ENCODE measurements at regions not wholly inside any gene's neighbourhood (a gene's known extent, or its start where the extent isn't known, plus 50 kb on each side); places are given as distances from the start of the nearest gene placed in this dataset.

DNA sequence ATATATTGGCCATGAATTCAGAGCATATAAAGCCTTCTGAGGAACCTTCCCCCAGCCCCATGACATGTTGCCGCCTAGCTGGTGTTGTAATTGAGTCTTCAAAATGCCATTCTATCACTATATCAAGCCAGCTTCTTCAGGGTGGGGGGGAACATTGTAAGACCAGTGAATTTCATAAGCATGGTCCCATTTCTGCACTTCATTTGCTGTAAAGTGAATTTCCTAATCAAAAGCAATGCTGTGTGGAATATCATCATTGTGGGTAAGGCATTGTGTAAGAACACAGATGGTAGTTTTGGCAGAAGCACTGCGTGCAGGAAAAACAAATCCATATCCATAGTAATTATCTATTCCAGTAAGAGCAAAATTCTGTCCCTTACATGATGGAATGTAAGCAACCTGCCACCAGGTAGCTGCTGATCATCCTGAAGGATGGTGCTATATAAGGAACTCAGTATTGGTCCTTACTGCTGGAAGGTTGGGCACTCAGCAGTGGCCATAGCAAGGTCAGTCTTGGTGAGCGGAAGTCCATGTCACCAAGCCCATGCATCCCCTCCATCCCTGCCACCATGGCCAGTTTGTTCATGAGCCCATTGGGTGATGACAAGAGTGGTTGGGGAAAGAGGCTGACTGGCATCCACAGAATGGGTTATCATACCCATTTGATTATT lies 159.4 kb downstream of the COPS8 start:
- no peak for DNase-seq (ENCODE audit: low spot score)

DNA sequence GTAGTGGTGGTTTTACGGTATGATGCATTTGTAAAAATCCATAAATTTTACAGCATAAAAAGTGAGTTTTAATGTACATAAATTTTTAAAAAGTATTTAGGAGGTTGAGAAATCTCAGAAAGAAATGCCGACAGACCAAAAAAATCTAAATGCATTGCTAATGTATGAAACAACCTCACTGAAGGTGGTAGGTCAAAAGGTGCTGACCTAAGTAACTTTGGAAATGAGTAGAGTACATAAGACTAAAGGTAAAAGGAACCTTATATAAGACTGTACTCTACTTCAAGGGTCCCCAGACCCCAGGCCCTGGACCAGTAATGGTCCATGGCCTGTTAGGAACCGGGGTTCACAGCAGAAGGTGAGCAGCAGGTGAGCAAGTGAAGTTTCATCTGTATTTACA lies 163.4 kb downstream of the COL6A3 start:
- no peak for DNase-seq (ENCODE audit: low spot score)

DNA sequence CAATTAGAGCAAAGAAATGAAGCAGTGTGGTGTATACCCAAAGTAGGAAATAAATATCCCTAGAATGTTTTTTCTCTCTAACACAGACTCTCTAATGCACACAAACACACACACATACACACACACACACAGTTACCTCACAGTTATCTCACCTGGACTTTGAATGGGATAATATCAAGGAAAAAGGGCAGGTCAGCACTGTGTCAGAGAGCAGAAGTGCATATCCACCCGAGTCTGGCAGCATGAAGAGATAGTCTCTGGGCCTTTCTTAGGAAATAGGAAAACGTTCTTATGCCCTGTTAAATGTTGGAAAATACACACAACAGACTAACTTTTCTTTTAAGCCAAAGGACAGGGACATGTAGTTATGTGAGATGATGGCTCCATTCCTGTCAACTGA lies 162.0 kb downstream of the COL6A3 start:
- DNase-seq (ENCODE audit: low spot score), result no peak

DNA sequence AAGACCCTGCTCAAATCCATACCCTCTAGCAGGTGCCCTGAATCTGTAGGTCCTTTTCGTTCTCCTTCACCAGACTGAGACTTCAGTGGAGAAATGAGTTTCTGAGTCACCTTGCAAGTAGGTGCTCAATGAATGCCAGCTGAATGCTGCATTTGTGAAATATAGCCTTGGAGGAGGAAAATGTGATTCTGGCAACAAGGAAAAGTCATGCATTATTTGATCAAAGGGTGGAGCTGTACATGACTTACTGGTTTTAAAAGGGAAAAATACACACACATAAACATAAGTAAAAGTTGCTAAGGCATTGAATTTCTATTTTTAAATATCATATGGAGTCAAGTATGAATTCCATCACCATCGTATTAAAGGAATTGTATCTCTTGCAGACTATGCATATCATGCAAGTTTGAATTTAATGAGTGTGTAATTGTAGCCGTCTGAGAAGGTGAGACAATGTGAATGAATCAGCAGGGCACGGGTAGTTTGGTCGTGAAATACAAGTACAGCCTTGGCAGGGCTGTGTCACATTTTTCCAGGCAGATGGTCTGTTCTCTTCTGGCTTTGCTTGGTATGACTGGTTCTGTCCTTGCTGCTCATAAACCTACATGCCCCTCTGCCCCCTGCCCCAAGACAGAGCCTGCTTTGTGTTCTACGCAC lies 160.8 kb downstream of the COL6A3 start:
- no peak for DNase-seq (ENCODE audit: low spot score)

DNA sequence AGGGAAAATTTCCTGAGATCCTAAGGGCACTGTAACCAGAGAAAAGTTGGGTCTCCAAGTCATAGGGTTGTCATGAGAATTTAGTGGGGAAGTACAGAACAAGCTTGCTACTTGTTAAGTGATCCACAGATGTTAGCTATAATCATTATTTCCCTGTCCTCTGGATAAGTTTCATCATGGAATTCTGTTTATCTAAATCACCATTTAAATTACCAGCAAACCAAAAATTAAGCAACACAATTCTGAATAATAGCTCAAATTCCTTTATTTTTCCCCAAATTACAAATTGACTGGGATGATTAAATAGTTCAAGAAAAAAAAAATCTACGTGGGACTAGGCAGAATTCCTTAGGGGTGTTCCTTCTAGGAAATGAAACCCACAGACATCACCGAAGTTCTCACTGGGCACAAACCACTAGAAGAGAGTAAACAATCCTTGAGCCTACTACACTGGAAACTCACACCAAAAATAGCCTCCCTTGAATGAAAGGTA lies 159.5 kb downstream of the COL6A3 start:
- DNase-seq (ENCODE audit: low spot score), result no peak

DNA sequence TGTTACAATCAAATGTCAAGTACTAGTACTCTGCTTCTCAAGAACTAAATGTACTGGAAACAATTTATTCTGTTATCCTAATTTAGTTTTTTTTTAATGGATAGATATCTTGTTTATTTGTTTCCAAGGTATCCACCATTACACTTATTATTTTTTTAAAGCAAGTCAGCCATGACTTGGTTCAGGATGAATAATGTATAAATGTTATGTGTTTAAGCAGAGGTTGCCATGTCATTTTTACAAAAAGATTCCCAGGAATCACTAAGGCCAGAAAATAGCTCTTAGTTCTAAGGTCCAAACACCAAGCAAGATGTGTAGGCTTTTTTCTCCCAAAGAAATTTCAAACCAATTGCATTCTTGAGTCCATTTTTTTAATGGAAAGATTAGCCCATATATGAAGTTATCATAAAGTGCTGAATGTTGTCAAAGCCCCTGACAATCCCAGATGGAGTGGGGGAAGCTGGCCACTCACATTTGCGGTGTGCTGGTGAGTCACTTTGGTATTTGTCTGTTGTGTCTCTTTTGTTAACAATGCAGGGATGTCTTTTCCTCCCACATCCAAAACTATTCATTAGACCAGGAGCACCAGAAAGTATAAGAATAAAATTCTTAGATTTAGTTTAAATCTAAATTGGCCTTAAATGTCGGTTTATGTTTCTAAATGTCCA lies 158.9 kb downstream of the COL6A3 start:
- no peak for DNase-seq (ENCODE audit: low spot score)

DNA sequence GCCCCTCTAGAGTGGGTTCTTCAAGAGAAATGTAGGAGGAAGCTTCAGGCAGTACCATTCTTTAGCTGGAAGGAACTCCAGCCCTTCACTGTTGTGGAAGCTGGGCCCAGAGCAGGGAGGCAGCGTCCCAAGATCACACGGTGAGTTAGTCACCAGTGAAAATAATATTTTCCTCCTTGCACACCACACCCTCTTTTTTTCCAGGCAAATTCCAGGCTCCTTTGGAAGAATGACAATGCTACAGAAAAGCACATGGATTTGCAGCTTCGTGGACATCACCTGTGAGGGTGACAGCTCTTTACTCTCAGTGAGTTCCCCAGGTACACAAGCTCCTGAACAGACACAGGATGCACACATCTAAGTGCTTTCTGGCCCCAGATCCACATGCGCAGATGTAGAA lies 157.1 kb downstream of the COL6A3 start:
- no peak for DNase-seq (ENCODE audit: low spot score)

DNA sequence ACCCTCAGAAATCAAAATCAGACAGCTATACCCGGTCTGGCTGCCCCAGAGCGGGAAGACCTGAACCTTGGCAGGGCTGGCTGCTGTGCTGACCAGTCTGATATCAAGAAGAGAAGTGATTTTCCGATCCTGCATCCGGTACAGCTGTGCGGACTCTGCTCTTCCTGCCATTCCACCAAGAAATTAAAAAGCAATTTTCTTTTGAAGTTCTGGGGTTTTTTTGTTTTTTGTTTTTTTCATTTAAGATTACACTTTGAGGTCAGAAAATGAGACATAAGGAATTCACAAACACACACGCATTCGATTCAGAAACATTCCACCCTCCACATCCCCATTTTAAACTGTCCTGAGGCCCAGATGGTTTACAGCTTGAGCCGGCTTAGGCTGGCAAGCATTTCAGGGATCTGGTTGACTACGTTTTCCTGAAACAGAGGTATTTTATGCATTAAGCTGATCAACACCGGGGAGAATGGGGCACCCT lies 156.5 kb downstream of the COL6A3 start:
- no peak for DNase-seq (ENCODE audit: low spot score)

DNA sequence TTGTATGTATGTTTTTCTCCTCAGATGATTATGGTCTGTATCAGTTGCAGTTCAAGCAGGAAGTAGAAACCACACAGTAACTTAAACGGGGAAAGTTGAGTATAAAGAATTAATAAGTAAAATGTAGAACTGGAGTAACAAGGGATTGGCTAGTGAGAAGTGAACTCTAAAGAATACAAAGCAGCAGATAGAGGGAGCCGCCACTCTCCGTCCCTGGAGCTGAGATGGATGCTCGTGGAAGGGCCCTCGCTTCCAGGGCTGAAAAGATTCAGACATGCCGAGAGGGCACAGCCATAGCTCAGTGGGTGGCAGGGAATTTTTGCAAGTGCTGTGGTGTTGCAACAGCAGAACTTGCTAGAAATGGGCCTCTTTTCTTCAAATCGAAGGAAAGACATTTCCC lies 155.8 kb downstream of the COL6A3 start:
- DNase-seq (ENCODE audit: low spot score), result peak; percentile 30

DNA sequence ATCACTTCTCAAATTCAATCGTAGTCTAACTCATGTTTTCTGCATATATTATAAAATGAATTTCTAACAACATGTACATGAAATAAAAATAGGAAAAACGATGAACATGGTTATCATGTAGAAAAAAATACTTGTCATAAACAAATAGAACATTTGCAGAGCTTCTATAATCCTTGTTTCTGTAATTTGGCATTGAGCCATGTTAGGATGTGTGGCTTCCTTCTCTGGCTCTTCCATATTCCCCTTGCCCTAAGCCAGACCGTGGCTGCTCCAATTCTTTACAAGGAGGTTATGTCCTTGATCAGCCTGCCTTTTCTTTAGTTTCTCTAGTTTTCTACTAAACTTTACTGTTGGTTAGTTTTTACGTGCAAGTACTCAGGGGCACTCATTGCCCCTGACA lies 155.3 kb downstream of the COL6A3 start:
- DNase-seq (ENCODE audit: low spot score), result no peak

DNA sequence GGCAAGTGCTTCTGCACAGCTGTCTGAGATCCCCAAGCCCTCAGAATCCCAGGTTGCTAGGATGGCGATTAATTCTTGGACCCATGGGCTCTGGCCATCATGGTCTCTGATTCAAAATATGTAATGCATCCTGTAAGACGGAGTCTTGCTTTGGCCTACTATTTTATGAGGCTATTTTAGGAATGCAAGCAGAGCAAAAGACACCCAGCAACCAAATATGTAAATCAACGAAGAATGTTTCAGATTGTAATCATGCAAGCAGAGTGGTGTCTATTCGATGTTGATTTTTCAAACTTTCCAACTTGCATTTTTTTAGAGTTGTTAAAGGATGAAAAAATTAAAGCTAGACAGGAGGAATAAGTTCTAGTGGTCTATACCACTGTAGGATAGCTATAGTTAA lies 154.8 kb downstream of the COL6A3 start:
- DNase-seq (ENCODE audit: low spot score), result no peak

DNA sequence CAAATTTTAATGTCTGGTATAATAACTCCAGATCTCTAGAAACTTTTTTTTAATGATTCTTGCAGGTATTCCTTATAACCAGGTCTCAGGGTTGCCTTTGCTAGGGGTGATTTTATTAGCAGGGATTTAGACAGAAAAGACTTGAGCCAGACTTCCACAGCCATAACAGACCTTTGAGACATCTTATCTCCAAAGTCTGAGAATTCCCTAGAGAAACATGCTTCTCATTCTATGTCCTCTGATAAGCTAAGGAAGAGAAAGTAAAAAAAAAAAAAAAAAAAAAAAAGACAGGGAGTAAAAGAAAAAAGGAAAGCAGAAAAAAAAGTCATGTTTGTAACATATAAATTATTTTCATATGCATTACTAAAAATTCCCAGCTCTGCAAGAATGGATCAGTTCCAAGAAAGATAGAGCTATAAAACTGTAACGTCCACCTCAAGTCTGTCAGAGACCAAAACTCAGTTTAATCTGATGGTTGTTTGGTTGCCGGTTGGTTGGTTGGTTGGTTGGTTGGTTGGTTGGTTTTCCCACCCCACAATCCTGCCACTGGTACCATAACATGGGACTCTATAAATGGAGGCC lies 153.8 kb downstream of the COL6A3 start:
- no peak for DNase-seq (ENCODE audit: low spot score)

DNA sequence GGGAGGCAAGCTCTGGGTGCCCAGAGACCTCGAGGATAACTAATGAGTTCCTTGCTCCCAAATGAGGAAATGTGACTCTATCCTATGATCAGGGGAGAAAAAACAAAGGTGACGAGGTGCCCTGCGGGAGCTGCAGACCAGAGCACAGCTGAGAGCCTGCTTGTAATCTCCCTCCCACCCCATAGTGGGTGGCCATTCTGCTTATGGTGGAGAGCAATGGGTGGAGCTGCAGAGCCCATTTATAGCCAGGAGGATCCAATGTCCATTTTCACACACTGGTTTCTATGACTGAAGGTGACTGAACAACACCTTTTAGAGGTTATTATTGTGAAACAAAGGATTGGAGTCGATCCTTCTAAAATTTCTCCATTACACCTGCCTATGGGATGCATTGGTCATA lies 153.3 kb downstream of the COL6A3 start:
- no peak for DNase-seq (ENCODE audit: low spot score)

DNA sequence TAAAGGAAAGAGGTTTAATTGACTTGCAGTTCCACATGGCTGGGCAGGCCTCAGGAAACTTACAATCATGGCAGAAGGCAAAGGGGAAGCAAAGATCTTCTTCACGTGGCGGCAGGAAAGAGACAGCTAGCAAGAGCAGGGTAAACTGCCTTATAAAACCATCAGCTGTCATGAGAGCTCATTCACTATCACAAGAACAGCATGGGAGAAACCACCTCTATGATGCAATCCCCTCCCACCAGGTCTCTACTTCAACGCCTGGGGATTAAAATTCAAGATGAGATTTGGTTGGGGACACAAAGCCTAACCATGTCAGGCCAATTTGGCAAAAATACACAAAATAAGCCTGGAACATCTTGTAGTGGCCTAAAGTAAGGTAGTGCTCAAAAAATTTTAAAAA lies 152.6 kb downstream of the COL6A3 start:
- DNase-seq (ENCODE audit: low spot score), result no peak

DNA sequence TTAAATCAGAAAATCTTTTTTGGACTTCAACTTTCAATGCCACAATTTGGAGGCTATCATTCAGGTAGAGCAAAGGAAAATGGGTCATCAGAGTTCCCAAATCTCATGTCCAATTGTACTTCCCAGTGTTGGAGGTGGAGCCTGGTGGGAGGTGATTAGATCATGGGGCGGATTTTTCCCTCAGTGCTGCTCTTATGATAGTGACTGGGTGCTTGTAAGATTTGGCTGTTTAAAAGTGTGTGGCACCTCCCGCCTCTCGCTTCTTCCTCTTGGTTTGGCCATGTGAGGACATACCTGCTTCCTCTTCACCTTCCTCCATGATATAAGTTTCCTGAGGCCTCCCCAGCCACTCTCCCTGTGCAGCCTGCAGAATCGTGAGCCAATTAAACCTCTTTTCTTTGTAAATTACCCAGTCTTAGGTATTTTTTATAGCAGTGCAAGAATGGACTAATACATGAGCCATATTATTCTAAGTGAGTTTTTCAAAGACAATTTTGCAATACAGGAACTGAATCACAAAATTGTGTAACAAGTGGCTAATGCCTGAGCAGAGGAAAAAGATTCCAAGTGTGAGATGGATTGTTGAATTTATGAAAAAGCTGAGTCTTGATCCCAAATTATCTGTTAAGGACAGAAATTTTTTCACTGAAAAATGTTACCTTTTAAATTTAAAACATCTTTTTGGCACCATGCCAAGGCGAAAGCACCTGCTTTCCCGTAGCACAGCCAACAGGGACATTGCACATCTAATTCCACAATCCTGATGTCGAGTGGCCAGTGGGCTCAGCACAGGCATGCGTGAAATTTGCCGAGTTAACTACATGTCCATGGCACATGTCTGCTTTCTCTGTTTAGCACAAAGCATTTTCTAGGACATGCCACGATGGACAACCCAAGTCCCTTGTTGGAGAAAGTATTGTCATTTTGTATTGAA lies 150.9 kb downstream of the COL6A3 start:
- DNase-seq (ENCODE audit: low spot score), result no peak

DNA sequence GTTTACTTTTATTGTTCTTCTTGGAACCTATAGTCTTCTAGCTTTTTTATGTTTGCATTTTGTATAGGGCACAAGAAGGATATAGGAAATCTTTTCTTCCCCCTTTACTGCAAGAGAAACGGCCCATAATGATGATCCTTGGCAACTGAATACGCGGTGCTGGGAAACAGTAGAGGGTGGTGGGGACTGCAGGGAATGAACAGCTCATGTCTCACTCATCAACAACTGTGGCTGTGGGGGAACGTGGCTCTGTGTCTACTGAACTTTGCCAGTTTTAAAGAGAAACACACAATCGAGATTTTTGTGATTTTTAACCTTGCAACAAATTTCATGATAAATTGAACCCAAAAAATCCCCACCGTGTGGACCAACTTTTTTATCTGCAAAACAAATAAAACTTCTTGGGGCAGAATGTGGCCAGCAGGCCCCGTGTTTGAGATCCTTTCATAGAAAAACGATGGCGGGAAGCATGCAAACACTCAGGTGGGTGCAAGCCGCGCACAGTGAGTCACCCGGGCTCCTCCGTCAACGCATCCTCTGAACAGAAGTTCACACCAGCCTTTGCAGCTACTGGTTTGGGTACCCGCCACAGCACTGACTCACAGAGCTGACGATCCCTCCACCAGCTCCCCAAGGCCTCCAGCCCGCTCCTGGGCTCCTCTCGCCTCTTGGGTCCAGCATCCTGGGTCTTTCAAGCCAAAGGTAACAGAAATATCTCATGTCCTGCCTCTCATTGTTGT lies 149.3 kb downstream of the COL6A3 start:
- no peak for DNase-seq (ENCODE audit: low spot score)

DNA sequence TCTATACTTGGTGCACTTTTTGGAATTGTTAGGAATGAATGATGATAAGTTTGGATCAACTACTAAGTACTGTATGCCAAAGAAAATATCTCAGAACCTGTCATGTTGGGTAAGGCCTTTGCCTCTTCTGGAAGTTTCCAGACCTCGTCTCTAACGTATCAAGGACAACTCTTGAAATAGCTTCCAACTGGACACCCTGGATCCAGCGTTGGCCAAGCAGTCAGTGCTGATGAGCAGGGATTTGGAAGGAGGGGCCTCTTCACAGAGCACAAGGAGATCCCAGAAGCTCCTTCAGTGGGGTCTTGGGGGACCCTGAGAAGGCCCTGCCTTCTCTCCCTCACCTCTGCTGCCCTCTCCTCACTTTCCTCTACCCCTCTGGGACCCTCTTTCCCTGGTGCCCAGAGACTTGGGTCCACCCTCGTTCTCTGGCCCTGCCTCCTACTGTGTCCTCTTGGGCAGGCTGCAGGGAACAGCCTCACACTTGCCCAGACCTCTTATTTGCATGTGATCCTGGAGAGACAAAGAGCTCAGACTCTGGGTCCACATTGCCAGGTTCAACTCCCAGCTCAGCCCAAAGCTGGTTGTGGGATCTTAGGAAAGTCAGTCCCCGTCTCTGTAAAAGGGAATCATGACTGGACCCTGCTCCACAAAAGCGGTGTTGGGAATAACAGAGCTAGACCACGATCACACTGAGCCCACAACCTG lies 145.8 kb downstream of the COL6A3 start:
- no peak for DNase-seq (ENCODE audit: low spot score)

DNA sequence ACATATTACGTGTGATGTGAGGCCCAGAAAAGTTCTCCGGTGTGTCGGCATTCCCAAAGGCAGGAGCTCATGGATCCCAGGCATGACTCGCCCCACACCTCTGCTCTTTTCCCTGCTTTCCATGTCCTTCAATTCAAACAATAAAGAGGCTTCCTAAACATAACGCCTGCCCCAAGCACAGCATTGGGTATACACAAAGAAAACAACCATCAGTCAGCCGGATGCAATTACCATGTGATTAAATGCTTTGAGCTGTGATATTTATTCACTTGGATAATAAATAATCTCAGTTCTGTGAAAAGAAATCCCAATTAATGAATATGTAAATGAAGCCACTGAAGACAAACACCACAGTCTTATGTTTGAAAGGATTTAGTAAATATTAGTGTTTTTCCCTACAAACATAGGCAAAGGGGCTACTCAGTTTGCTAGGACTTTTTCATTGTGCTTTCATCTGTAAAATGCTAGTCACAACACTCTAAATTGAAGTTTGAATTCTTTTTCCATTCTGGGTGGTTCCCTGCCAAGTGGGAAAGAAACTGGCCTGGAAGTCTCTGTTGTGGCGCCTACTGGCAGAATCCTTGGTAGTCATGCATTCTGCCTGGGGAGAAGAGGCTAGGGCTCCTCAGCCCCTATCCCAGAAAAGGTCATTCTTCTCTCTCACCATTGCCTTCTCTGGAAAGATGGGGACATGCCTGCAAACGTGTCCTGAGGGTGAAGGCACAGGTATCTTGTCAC lies 144.7 kb downstream of the COL6A3 start:
- DNase-seq (ENCODE audit: low spot score), result no peak

DNA sequence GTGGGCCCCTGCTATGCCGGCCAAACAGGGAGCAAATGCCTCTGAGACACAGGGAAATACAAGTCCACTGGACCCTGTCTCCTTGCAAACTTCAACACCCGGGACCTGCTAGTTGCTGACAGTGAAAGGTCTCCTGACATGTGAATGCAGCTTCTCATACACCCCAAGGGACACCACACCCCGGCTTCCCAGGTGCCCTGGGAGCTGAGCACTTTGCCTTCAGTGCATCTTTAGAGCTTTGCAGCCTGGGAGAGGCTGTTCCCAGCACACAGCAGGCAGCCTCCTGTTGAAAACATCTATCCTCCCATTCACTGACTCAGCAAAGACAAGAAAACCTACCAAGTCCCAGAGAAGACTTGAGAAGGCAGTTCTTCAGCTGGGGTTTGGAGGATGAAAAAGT lies 143.4 kb downstream of the COL6A3 start:
- DNase-seq (ENCODE audit: low spot score), result no peak

All from iPS-NIHi11 (cell line).